H1 (cell line): ENCODE measurements at regions not wholly inside any gene's neighbourhood (a gene's known extent, or its start where the extent isn't known, plus 50 kb on each side); places are given as distances from the start of the nearest gene placed in this dataset.

Experiments
- CTCF ChIA-PET: fragments of 300-600 bp; sonication (Branson Sonifier 250); formaldehyde crosslinking; loops from one replicate; lab custom pipeline; 2021; ENCODE audit not compliant: partially characterized antibody; lab: Charles Lee
- POLR2A ChIA-PET: fragments of 300-600 bp; sonication (Branson Sonifier 250); formaldehyde crosslinking; loops from one replicate; lab custom pipeline; 2021; ENCODE audit warnings: inconsistent platforms; ENCODE audit not compliant: partially characterized antibody; lab: Charles Lee
- DNase-seq, 2 experiments: peaks; one replicate each; pipeline versions ENCODE4 v3.0.0 to v3.0.0-alpha.2; 2010 to 2022; ENCODE audit warnings: low spot score in 2 of 2, low read depth in 1 of 2, mixed read lengths in 1 of 2
- FAIRE-seq: peaks from 2 replicates; lab custom pipeline; 2011; peaks lifted over from hg19 to GRCh38; lab: Jason Lieb, UNC
- H2AFZ ChIP-seq: 2 replicates; pipeline ENCODE4 v1.8.1; 2012; ENCODE audit warnings: low read length, inconsistent platforms
- H2AK5ac ChIP-seq: 2 replicates; pipeline ENCODE4 v1.6.1; 2013; ENCODE audit warnings: low read depth, low read length
- H2BK120ac ChIP-seq: replicated peaks from 2 replicates; pipeline ENCODE3; 2013; ENCODE audit warnings: low read depth, low read length, inconsistent platforms
- H2BK12ac ChIP-seq: 2 replicates; pipeline ENCODE4 v1.6.1; 2013; ENCODE audit warnings: low read depth, low read length
- H2BK15ac ChIP-seq: 2 replicates; pipeline ENCODE4 v1.6.1; 2013; ENCODE audit warnings: low read length
- H2BK20ac ChIP-seq: 2 replicates; pipeline ENCODE4 v1.6.1; 2013; ENCODE audit warnings: low read length
- H2BK5ac ChIP-seq: 2 replicates; pipeline ENCODE4 v1.6.1; 2013; ENCODE audit warnings: low read depth, low read length
- H3K14ac ChIP-seq: 2 replicates; pipeline ENCODE4 v1.6.1; 2013; ENCODE audit warnings: inconsistent platforms; ENCODE audit not compliant: insufficient read length
- H3K18ac ChIP-seq: 2 replicates; pipeline ENCODE4 v1.6.1; 2013; ENCODE audit warnings: low read length; ENCODE audit errors: extremely low read depth
- H3K23ac ChIP-seq: 2 replicates; pipeline ENCODE4 v1.6.1; 2013; ENCODE audit warnings: inconsistent platforms; ENCODE audit not compliant: insufficient read length
- H3K23me2 ChIP-seq: 2 replicates; pipeline ENCODE4 v1.6.1; 2013; ENCODE audit warnings: low read depth, low read length
- H3K27ac ChIP-seq: 2 replicates; pipeline ENCODE4 v1.6.1; 2011; ENCODE audit warnings: low read depth, low read length, inconsistent platforms
- H3K27me3 ChIP-seq, 4 experiments: replicated peaks in 1 of 4; 1 replicate in 1 of 4; 2 replicates in 3 of 4; pipeline versions ENCODE4 v1.6.1 to v1.8.1; 2011 to 2013; ENCODE audit warnings: low read length in 3 of 4, mild to moderate bottlenecking in 3 of 4, inconsistent platforms in 2 of 4, mixed read lengths in 2 of 4, moderate library complexity in 1 of 4; ENCODE audit not compliant: control insufficient read depth in 3 of 4, insufficient read depth in 3 of 4; ENCODE audit errors: extremely low read depth in 1 of 4
- H3K36me3 ChIP-seq, 4 experiments: 2 replicates each; pipeline versions ENCODE4 v1.6.1 to v1.8.1; 2011 to 2013; ENCODE audit warnings: mild to moderate bottlenecking in 4 of 4, low read length in 3 of 4, moderate library complexity in 2 of 4, control low read depth in 1 of 4, inconsistent platforms in 1 of 4; ENCODE audit not compliant: insufficient read depth in 4 of 4, control insufficient read depth in 2 of 4
- H3K4ac ChIP-seq: replicated peaks from 2 replicates; pipeline ENCODE3; 2013; ENCODE audit warnings: low read length, low read depth, mixed read lengths, inconsistent platforms; ENCODE audit not compliant: insufficient read length
- H3K4me1 ChIP-seq, 4 experiments: replicated peaks in 1 of 4; 1 replicate in 1 of 4; 2 replicates in 3 of 4; pipeline versions ENCODE4 v1.6.1 to v1.8.1; 2011 to 2013; ENCODE audit warnings: low read length in 3 of 4, inconsistent platforms in 2 of 4, mixed read lengths in 1 of 4; ENCODE audit not compliant: insufficient read depth in 4 of 4, control insufficient read depth in 3 of 4
- H3K4me2 ChIP-seq, 2 experiments: 2 replicates each; pipeline versions ENCODE4 v1.6.1 to v1.8.1; 2011 to 2013; ENCODE audit warnings: low read depth in 2 of 2, low read length in 2 of 2, control low read depth in 1 of 2, inconsistent platforms in 1 of 2, mild to moderate bottlenecking in 1 of 2; ENCODE audit not compliant: insufficient read depth in 1 of 2
- H3K4me3 ChIP-seq, 4 experiments: fragments of 200-600, 300-600 bp in 1 of 4; sonication (generic), shearing (Covaris generic), sonication (Bioruptor Twin) in 1 of 4; 2 replicates each; pipeline versions ENCODE4 v1.5.1 to v1.8.1; 2011 to 2016; ENCODE audit warnings: low read length in 4 of 4, low read depth in 3 of 4, control low read depth in 2 of 4, inconsistent platforms in 2 of 4, mild to moderate bottlenecking in 2 of 4, mixed read lengths in 1 of 4, moderate library complexity in 1 of 4; ENCODE audit not compliant: insufficient read depth in 2 of 4; ENCODE audit errors: extremely low read depth in 1 of 4
- H3K56ac ChIP-seq: replicated peaks from 2 replicates; pipeline ENCODE3; 2013; ENCODE audit warnings: low read depth, mild to moderate bottlenecking, mixed read lengths, low read length, inconsistent platforms; ENCODE audit not compliant: insufficient read length
- H3K79me1 ChIP-seq: 2 replicates; pipeline ENCODE4 v1.6.1; 2013; ENCODE audit warnings: low read depth, low read length, control low read depth
- H3K79me2 ChIP-seq, 2 experiments: 2 replicates each; pipeline versions ENCODE4 v1.6.1 to v1.8.1; 2012 to 2013; ENCODE audit warnings: low read length in 2 of 2, mild to moderate bottlenecking in 2 of 2, inconsistent platforms in 1 of 2; ENCODE audit not compliant: insufficient read depth in 2 of 2, control insufficient read depth in 1 of 2
- H3K9ac ChIP-seq, 4 experiments: replicated peaks in 1 of 4; 1 replicate in 1 of 4; 2 replicates in 3 of 4; pipeline versions ENCODE4 v1.6.1 to v1.8.1; 2011 to 2013; ENCODE audit warnings: low read depth in 3 of 4, low read length in 3 of 4, control low read depth in 2 of 4, mild to moderate bottlenecking in 2 of 4, moderate library complexity in 2 of 4, inconsistent platforms in 1 of 4; ENCODE audit errors: extremely low read depth in 1 of 4
- H3K9me3 ChIP-seq, 2 experiments: 2 replicates each; pipeline versions ENCODE4 v1.6.1 to v1.8.1; 2012 to 2013; ENCODE audit warnings: mild to moderate bottlenecking in 2 of 2, moderate library complexity in 2 of 2, control low read depth in 1 of 2, inconsistent platforms in 1 of 2, low read depth in 1 of 2, low read length in 1 of 2, mixed read lengths in 1 of 2; ENCODE audit not compliant: insufficient read depth in 2 of 2
- H4K20me1 ChIP-seq, 2 experiments: replicated peaks in 1 of 2; 2 replicates each; pipeline versions ENCODE3 to v1.8.1; 2011 to 2013; ENCODE audit warnings: inconsistent platforms in 2 of 2, low read length in 2 of 2, mild to moderate bottlenecking in 1 of 2; ENCODE audit not compliant: insufficient read depth in 2 of 2, control insufficient read depth in 1 of 2
- H4K5ac ChIP-seq: 2 replicates; pipeline ENCODE4 v1.6.1; 2013; ENCODE audit warnings: low read length, low read depth, mixed read lengths, inconsistent platforms; ENCODE audit not compliant: insufficient read length
- H4K8ac ChIP-seq: 2 replicates; pipeline ENCODE4 v1.8.0; 2013; ENCODE audit warnings: mild to moderate bottlenecking, moderate library complexity, low read length, inconsistent platforms; ENCODE audit not compliant: insufficient read depth; ENCODE audit errors: extremely low read depth
- H4K91ac ChIP-seq: replicated peaks from 2 replicates; pipeline ENCODE3; 2013; ENCODE audit warnings: low read length, mixed read lengths, inconsistent platforms; ENCODE audit not compliant: insufficient read length
- WGBS, 2 experiments: shearing (Covaris generic) in 1 of 2; methylation state at CpG; one replicate each; pipeline versions ENCODE4 v1.1.6 to v1.1.7; 2013 to 2015; ENCODE audit warnings: low lambda C conversion rate in 2 of 2, mixed read lengths in 2 of 2, inconsistent platforms in 1 of 2, low coverage in 1 of 2, missing lambda C conversion rate in 1 of 2; ENCODE audit not compliant: insufficient replicate concordance in 2 of 2, insufficient coverage in 1 of 2, insufficient read length in 1 of 2; ENCODE audit errors: extremely low coverage in 1 of 2, missing lambda C conversion rate in 1 of 2; 5-methylcytosine and 5-hydroxymethylcytosine counted together

DNA sequence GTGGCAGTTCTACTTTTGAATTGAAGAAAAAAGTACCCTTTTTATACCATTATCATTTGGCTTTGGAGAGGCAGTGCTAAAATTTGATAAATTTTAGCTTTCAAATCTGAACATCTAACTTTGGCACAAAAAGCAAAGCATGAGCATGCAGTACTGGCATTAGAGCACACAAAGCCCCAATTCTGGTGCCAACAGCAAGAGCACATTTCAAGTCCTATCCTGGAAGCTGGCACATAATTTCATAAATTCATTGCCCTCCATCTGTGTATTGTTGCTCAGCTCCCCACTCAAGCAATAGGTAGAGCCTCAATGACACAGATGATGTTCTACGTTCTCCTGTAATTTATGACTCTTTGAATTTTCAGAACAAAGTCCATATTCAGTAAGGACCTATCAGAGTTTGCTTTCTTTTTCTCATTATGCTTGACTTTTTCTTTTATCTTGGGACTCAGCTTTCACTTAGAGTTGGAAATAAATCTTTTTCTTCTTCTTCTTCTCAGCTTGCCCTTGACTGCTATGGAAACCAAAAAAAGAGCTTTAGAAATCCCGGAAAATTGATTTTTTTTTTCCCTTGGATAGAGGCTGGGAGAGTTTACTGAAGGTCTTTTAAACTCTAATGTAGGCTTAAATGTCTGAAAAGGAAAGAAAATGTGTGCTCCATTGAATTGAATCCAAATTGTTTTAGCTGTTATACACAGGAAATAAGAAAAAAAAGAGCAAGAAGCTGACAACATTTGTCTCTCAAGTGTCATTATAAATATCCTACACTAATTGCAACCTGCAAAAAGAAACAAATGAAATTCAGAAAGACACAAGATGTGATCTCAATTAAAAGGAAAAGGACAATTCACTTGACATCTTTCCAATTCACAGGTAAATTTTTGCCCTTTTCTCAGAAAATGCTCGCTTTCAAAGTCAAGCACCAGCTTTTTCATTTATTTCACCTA is 380.8 kb upstream of the CDH18 start:
- Histone ChIP-seq H3K27me3 (no peaks in the 10 kb centered on the region), H3K79me1 (no peaks in the 10 kb centered on the region), H3K56ac (no peak overlapping the region), H3K4me3 (no peak overlapping the region), H3K27ac (no peak overlapping the region), H3K4ac (no peak overlapping the region), H2BK15ac (no peak overlapping the region), H3K14ac (no peak overlapping the region), H4K91ac (no peak overlapping the region), H3K4me2 (no peak overlapping the region), H3K23me2 (no peaks in the 10 kb centered on the region), H2BK20ac (no peak overlapping the region), H3K36me3 (no peaks in the 10 kb centered on the region), H4K8ac (no peak overlapping the region), H3K9ac (no peak overlapping the region), H3K18ac (no peak overlapping the region), H3K79me2 (no peaks in the 10 kb centered on the region), H4K20me1 (no peaks in the 10 kb centered on the region), H3K4me1 (no peaks in the 10 kb centered on the region), H4K5ac (no peak overlapping the region), H2AFZ (no peak overlapping the region), H3K9me3 (no peaks in the 10 kb centered on the region), H3K23ac (no peak overlapping the region), H2BK12ac (no peak overlapping the region), H2BK5ac (no peak overlapping the region), H2AK5ac (no peak overlapping the region), H2BK120ac (no peak overlapping the region)
- POLR2A ChIA-PET = no interaction called here
- no peak for DNase-seq
- 84% methylated on average over 3 of the region's 3 CpGs; no CpG with 5 or more reads in 1 of the 2 experiments for WGBS, 2 experiments
- no peak for FAIRE-seq
- CTCF ChIA-PET = interaction anchor here (0.7 kb wide), 1 partner anchor 139 kb away, joined by 3 read pairs; no protein-coding TSS in a partner anchor
